HepG2 (cell line): ENCODE measurements at regions not wholly inside any gene's neighbourhood (a gene's known extent, or its start where the extent isn't known, plus 50 kb on each side); places are given as distances from the start of the nearest gene placed in this dataset.

Experiments
- ATAC-seq: fragments of 200-7000 bp; cut with Tn5 transposase; 3 replicates; pipeline ENCODE4 v1.9.1; 2020; ENCODE audit warnings: mild to moderate bottlenecking, moderate library complexity
- BruUV-seq: library from RNA; stranded (reverse); fragments of 400-500 nt; replicated peaks from 2 replicates; lab custom pipeline; 2021; lab: Mats Ljungman, UMichigan
- CTCF ChIA-PET: fragments of 300-600 bp; formaldehyde crosslinking; extraction: SDS; loops from one replicate; lab custom pipeline; 2021; ENCODE audit warnings: low total read pairs, inconsistent platforms, low intra/inter-chr PET ratio; lab: Yijun Ruan, JAX
- POLR2A ChIA-PET: fragments of 350-600 bp; sonication (Branson Sonifier 250); formaldehyde crosslinking; loops from one replicate; lab custom pipeline; 2020; ENCODE audit warnings: antibody characterized with exemption, inconsistent platforms; lab: Yijun Ruan, JAX
- DNase-seq: peaks from one replicate; pipeline ENCODE4 v3.0.0-alpha.2; 2015; ENCODE audit warnings: low spot score
- FAIRE-seq: peaks from 3 replicates; lab custom pipeline; 2011; peaks lifted over from hg19 to GRCh38; lab: Jason Lieb, UNC
- H2AFZ ChIP-seq: one replicate; pipeline ENCODE4 v1.6.1; 2011; ENCODE audit warnings: low read length, inconsistent platforms
- H3K27ac ChIP-seq: fragments of 300-600 bp; 3 replicates; pipeline ENCODE4 v1.8.0; 2011; ENCODE audit warnings: mixed run types, mild to moderate bottlenecking, mixed read lengths, low read length, inconsistent platforms; ENCODE audit not compliant: insufficient read depth; ENCODE audit errors: extremely low read length
- H3K27me3 ChIP-seq, 2 experiments: fragments of 200-600 bp in 1 of 2; 2 replicates in 1 of 2; 3 replicates in 1 of 2; pipeline versions ENCODE4 v1.6.0 to v1.8.0; 2011; ENCODE audit warnings: low read length in 2 of 2, mild to moderate bottlenecking in 2 of 2, moderate library complexity in 2 of 2, inconsistent platforms in 1 of 2; ENCODE audit not compliant: insufficient read depth in 2 of 2, control insufficient read depth in 1 of 2
- H3K36me3 ChIP-seq, 2 experiments: fragments of 200-600 bp in 1 of 2; replicated peaks in 1 of 2; 2 replicates in 1 of 2; 3 replicates in 1 of 2; pipeline versions ENCODE4 v1.5.1 to v1.8.0; 2011; ENCODE audit warnings: low read length in 2 of 2, inconsistent platforms in 1 of 2; ENCODE audit not compliant: insufficient read depth in 2 of 2, control insufficient read depth in 1 of 2
- H3K4me1 ChIP-seq: 2 replicates; pipeline ENCODE4 v1.5.1; 2012; ENCODE audit warnings: low read length, inconsistent platforms; ENCODE audit not compliant: insufficient read depth
- H3K4me2 ChIP-seq: 2 replicates; pipeline ENCODE4 v1.6.0; 2011; ENCODE audit warnings: low read depth, low read length, inconsistent platforms
- H3K4me3 ChIP-seq, 3 experiments: fragments of 200-600 bp in 1 of 3; sonication (generic), shearing (Covaris generic) in 1 of 3; replicated peaks in 1 of 3; 2 replicates each; pipeline ENCODE4 v1.5.1; 2011 to 2016; ENCODE audit warnings: low read length in 3 of 3, inconsistent platforms in 2 of 3, low read depth in 2 of 3, mild to moderate bottlenecking in 2 of 3, control low read depth in 1 of 3, mixed read lengths in 1 of 3; ENCODE audit not compliant: insufficient read depth in 1 of 3
- H3K79me2 ChIP-seq: one replicate; pipeline ENCODE4 v1.6.1; 2011; ENCODE audit warnings: low read length, inconsistent platforms; ENCODE audit not compliant: insufficient read depth
- H3K9ac ChIP-seq: 2 replicates; pipeline ENCODE4 v1.6.0; 2011; ENCODE audit warnings: mild to moderate bottlenecking, low read depth, low read length, inconsistent platforms; ENCODE audit not compliant: insufficient read depth
- H3K9me3 ChIP-seq: 2 replicates; pipeline ENCODE4 v1.5.1; 2012; ENCODE audit warnings: mild to moderate bottlenecking, low read length
- H4K20me1 ChIP-seq: 2 replicates; pipeline ENCODE4 v1.6.0; 2011; ENCODE audit warnings: inconsistent platforms, mild to moderate bottlenecking, low read length, moderate library complexity; ENCODE audit not compliant: insufficient read depth
- CENPX ChIP-seq: sonication (generic); formaldehyde crosslinking; IDR thresholded peaks from 2 replicates; pipeline ENCODE4 v1.9.0; 2021; ENCODE audit warnings: mild to moderate bottlenecking, missing genetic modification reagents, moderate library complexity
- FOXK1 ChIP-seq: sonication (generic); formaldehyde crosslinking; IDR thresholded peaks from 2 replicates; pipeline ENCODE4 v1.4.0; 2020; ENCODE audit warnings: low read depth, missing genetic modification reagents, borderline replicate concordance
- FOXK2 ChIP-seq: fragments of 450-650 bp; IDR thresholded peaks from 2 replicates; pipeline ENCODE4 v1.6.1; 2016
- FOXM1 ChIP-seq: sonication (generic); formaldehyde crosslinking; IDR thresholded peaks from 2 replicates; pipeline ENCODE4 v1.5.0; 2020; ENCODE audit warnings: missing genetic modification reagents
- GFI1 ChIP-seq: sonication (generic); formaldehyde crosslinking; IDR thresholded peaks from 2 replicates; pipeline ENCODE4 v1.5.0; 2020; ENCODE audit warnings: missing genetic modification reagents, mild to moderate bottlenecking, borderline replicate concordance
- HDAC2 ChIP-seq: sonication (generic); formaldehyde crosslinking; IDR thresholded peaks from 2 replicates; pipeline ENCODE4 v1.4.0; 2020; ENCODE audit warnings: missing genetic modification reagents
- HMGXB3 ChIP-seq: sonication (generic); formaldehyde crosslinking; IDR thresholded peaks from 2 replicates; pipeline ENCODE4 v1.4.0; 2020; ENCODE audit warnings: missing genetic modification reagents, borderline replicate concordance
- NR2F6 ChIP-seq, 2 experiments: IDR thresholded peaks; 2 replicates each; pipeline ENCODE4 v1.6.1; 2016; ENCODE audit warnings: antibody characterized with exemption in 1 of 2, mild to moderate bottlenecking in 1 of 2
- SAFB2 ChIP-seq: sonication (generic); formaldehyde crosslinking; IDR thresholded peaks from 2 replicates; pipeline ENCODE4 v1.5.1; 2020; ENCODE audit warnings: missing genetic modification reagents, low read depth, mild to moderate bottlenecking, borderline replicate concordance
- SKI ChIP-seq: fragments of 450-650 bp; IDR thresholded peaks from one replicate; pipeline ENCODE4 v1.6.1; 2018; ENCODE audit warnings: mild to moderate bottlenecking; ENCODE audit not compliant: partially characterized antibody
- whole genome bisulfite sequencing: methylation state at CpG from one replicate; pipeline ENCODE4 v1.1.6; 2017; ENCODE audit warnings: low lambda C conversion rate; 5-methylcytosine and 5-hydroxymethylcytosine counted together
- in situ Hi-C: cut with HindIII; loops from 2 replicates; pipeline ENCODE4 v1.10.0; 2017; ENCODE audit warnings: low pct_unique_long_range_greater_than_20kb; ENCODE audit not compliant: extremely low pct_ligation_motif_present
- intact Hi-C: fragments of 100-400 bp; cut with micrococcal nuclease; formaldehyde crosslinking; loops from one replicate; pipeline ENCODE4 v1.10.0; 2022; ENCODE audit not compliant: unreplicated experiment
- TF ChIP-seq, protein P1 (sequence below): IDR thresholded peaks from 2 replicates; pipeline ENCODE4 v1.6.1; 2016
- TF ChIP-seq, protein P2 (sequence below): sonication (generic); formaldehyde crosslinking; IDR thresholded peaks from 2 replicates; pipeline ENCODE4 v1.4.0; 2020; ENCODE audit warnings: missing genetic modification reagents, borderline replicate concordance
- TF ChIP-seq, protein P3 (sequence below): sonication (generic); formaldehyde crosslinking; conservative IDR thresholded peaks from 2 replicates; pipeline ENCODE4 v1.4.0; 2020; ENCODE audit warnings: missing genetic modification reagents

DNA sequence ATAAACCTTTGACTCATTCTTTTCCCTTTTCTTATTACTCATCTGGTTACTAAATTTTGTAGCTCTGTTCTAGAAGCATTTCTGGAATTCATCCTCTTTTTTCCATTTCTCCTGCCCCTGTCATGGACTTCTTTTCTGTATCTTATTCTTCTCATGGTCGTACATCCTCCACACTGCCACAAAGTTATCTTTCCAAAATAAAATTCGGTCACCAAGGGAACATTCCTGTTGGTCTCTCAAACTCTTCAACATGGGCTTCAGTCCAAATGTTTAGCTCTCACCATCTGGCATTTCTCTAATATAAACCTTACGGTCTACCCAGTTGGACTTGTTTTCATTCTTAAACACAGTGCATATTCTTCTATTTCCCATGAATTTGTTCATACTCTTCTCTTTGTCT lies 428.8 kb upstream of the ID4 start:
- Histone ChIP-seq H3K9me3 (peaks cover 65% of the 10 kb centered on the region), H3K4me1 (no peaks in the 10 kb centered on the region), H3K4me3 (no peak overlapping the region), H2AFZ (no peak overlapping the region), H3K36me3 (no peaks in the 10 kb centered on the region), H4K20me1 (no peaks in the 10 kb centered on the region), H3K9ac (no peak overlapping the region), H3K79me2 (no peaks in the 10 kb centered on the region), H3K27ac (no peak overlapping the region), H3K4me2 (no peak overlapping the region), H3K27me3 (no peaks in the 10 kb centered on the region)
- intact Hi-C loops (no loop called here), in situ Hi-C loops (no loop called here)
- CTCF ChIA-PET, result no interaction called here
- ATAC-seq (no peak), DNase-seq (no peak), FAIRE-seq (no peak)
- POLR2A ChIA-PET, result no interaction called here
- TF ChIP-seq FOXM1 (CRISPR knock-in tag) (no peak), NR2F6 (IDR thresholded peaks at IDR 0.05) (no peak), NR2F6 (CRISPR knock-in tag; IDR thresholded peaks at IDR 0.05) (no peak), SAFB2 (no peak), SKI (no peak), CENPX (CRISPR knock-in tag) (no peak), GFI1 (CRISPR knock-in tag) (no peak), HDAC2 (CRISPR knock-in tag) (no peak), FOXK1 (CRISPR knock-in tag) (no peak)
- no TSS peak for BruUV-seq
- 33% methylated on average over 3 of the region's 3 CpGs for WGBS

GRCh38 chr6:19410481-19410880 lies 426.7 kb upstream of the ID4 start:
- Histone ChIP-seq H3K9me3 (peaks cover 56% of the 10 kb centered on the region), H3K79me2 (no peaks in the 10 kb centered on the region), H2AFZ (no peak overlapping the region), H3K4me1 (no peaks in the 10 kb centered on the region), H3K9ac (no peak overlapping the region), H4K20me1 (no peaks in the 10 kb centered on the region), H3K4me2 (no peak overlapping the region), H3K36me3 (no peaks in the 10 kb centered on the region), H3K4me3 (no peak overlapping the region), H3K27me3 (no peaks in the 10 kb centered on the region), H3K27ac (no peak overlapping the region)
- intact Hi-C loops, result no loop called here
- DNase-seq (no peak), FAIRE-seq (no peak), ATAC-seq (no peak)
- POLR2A ChIA-PET, result no interaction called here
- BruUV-seq, result no TSS peak
- CTCF ChIA-PET, result no interaction called here
- in situ Hi-C loops, result no loop called here
- TF ChIP-seq, protein P1, sequence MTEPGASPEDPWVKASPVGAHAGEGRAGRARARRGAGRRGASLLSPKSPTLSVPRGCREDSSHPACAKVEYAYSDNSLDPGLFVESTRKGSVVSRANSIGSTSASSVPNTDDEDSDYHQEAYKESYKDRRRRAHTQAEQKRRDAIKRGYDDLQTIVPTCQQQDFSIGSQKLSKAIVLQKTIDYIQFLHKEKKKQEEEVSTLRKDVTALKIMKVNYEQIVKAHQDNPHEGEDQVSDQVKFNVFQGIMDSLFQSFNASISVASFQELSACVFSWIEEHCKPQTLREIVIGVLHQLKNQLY (CRISPR knock-in tag), result no peak
- TF ChIP-seq, protein P2, sequence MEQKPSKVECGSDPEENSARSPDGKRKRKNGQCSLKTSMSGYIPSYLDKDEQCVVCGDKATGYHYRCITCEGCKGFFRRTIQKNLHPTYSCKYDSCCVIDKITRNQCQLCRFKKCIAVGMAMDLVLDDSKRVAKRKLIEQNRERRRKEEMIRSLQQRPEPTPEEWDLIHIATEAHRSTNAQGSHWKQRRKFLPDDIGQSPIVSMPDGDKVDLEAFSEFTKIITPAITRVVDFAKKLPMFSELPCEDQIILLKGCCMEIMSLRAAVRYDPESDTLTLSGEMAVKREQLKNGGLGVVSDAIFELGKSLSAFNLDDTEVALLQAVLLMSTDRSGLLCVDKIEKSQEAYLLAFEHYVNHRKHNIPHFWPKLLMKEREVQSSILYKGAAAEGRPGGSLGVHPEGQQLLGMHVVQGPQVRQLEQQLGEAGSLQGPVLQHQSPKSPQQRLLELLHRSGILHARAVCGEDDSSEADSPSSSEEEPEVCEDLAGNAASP (CRISPR knock-in tag), result no peak
- TF ChIP-seq FOXK2 (no peak), HMGXB3 (no peak)
- TF ChIP-seq, protein P3, sequence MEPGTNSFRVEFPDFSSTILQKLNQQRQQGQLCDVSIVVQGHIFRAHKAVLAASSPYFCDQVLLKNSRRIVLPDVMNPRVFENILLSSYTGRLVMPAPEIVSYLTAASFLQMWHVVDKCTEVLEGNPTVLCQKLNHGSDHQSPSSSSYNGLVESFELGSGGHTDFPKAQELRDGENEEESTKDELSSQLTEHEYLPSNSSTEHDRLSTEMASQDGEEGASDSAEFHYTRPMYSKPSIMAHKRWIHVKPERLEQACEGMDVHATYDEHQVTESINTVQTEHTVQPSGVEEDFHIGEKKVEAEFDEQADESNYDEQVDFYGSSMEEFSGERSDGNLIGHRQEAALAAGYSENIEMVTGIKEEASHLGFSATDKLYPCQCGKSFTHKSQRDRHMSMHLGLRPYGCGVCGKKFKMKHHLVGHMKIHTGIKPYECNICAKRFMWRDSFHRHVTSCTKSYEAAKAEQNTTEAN (CRISPR knock-in tag), result no peak
